Fibroblast of the aortic adventitia (primary cell): ENCODE measurements at regions not wholly inside any gene's neighbourhood (a gene's known extent, or its start where the extent isn't known, plus 50 kb on each side); places are given as distances from the start of the nearest gene placed in this dataset. TPM values are rescaled to one million over a fixed set of nuclear protein-coding genes. Genes with fewer than 3 reads are reported as not detected.
"Not testable (repeated sequence)": the region's sequence is repeated elsewhere in the genome, so short reads cannot be mapped to it uniquely, and the experiment has no call there.

ENCODE experiments used
- DNase-seq: peaks from one replicate; pipeline ENCODE4 v3.0.0-alpha.2; 2010; ENCODE audit warnings: low read depth
- H3K4me3 ChIP-seq: 2 replicates; pipeline ENCODE4 v1.5.1; 2011; ENCODE audit warnings: low read depth, mild to moderate bottlenecking, control low read depth, low read length, moderate library complexity
- CTCF ChIP-seq: IDR thresholded peaks from 2 replicates; pipeline ENCODE4 v1.5.1; 2011; ENCODE audit warnings: mild to moderate bottlenecking, low read length, control low read depth, inconsistent platforms; ENCODE audit not compliant: insufficient read depth
- small RNA-seq: library from RNA; depleted of rRNA; stranded (forward); fragments of <200 nt; gene quantifications from one replicate; pipeline ENCODE3, GENCODE V24; 2012

DNA sequence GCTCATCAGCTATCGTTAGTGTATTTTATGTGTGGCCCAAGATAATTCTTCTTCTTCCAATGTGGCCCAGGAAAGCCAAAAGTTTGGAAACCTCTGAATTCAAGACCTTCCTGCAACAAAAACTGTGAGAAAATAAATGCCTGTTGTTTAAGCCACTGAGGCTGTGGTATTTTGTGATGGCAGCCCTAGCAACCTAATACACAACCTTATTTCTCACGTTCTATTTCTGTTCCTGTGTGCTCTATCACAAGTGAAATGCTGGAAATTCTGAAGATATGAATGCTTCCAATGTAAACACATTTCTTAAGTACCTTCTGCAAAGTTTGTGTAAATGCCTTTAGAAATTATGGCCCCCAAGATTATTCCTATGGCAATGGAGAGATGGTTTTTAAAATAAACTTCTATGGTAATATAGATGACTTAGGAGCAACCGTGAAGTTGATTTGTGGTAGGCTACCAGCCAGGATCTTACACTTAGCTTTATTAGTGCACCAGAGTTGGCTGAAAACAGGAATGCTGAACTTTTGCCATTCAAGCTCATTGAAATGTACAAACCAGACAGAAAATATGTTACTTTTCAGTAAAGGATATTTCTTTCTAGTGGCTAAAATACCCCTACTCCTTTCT lies 148.0 kb downstream of the USP46 start:
- DNase-seq, result no peak
- H3K4me3 ChIP-seq, result no peak overlapping the region
- TF ChIP-seq CTCF, result no peak

DNA sequence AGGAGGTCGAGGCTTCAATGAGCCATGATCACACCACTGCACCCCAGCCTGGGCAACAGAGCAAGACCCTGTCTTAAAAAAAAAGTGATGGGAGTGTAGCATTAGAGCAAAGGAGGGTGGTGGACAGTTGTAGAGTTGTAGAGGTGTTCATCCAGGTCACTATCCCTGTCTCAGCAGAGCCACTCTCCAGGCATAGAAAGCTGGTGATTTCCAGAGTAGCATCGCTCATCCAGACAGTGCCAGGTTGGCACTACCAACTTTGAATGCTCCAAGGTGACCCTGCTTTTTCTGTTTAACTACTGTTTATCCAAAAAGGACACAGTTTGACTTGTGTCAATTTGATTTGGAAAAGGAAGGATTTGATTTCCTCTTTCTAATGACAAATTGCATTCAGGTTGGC lies 147.3 kb downstream of the USP46 start:
- no peak for DNase-seq
- no peak overlapping the region for H3K4me3 ChIP-seq
- TF ChIP-seq CTCF, result no peak

- H3K4me3 ChIP-seq, result no peak overlapping the region
- DNase-seq, result no peak
- no peak for TF ChIP-seq CTCF
Measured at GRCh38 chr4:52512291-52512690, 146.8 kb downstream of the USP46 start.

DNA sequence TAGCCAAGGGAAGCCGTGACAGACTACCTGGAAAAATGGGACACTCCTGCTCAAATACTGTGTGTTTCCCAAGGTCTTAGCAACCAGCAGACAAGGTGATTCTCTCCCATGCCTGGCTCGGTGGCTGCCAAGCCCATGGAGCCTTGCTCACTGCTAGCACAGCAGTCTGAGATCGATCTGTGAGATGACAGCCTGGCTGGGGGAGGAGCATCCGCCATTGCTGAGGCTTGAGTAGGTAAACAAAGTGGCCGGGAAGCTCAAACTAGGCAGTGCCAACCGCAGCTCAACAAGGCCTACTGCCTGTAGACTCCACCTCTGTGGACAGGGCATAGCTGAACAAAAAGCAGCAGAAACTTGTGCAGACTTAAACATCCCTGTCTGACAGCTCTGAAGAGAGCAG lies 137.0 kb downstream of the USP46 start:
- not testable (repeated sequence) for DNase-seq, H3K4me3 ChIP-seq

GRCh38 chr4:52529983-52530382 lies 129.1 kb downstream of the USP46 start:
- no peak for TF ChIP-seq CTCF
- H3K4me3 ChIP-seq, result no peak overlapping the region
- DNase-seq, result no peak

DNA sequence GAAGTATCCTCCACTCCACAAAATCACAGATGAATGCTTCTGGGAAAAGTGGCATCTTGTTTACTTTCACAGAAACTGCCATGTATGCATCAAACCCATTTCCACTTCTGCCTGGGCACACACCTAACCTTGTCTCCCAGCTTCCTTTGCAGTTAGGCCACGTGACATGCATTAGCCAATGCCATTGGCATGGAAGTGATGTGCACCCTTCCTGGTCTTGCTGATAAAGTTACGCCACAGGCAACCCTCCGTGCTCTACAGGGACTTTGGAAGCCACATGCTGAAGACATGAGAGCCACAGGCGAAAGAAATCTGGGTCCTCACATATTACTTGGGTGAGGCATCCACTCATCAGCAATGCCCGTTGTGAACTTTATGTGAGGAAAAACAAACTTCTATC lies 123.3 kb downstream of the USP46 start:
- H3K4me3 ChIP-seq, result no peak overlapping the region
- TF ChIP-seq CTCF, result no peak
- no peak for DNase-seq

Small RNAs in the stretch of these regions (small RNA-seq; reads per million reads assigned to genes)
- not detected for gene RNU6-1252P
